Ovary (tissue), 3 donors: ENCODE measurements at regions not wholly inside any gene's neighbourhood (a gene's known extent, or its start where the extent isn't known, plus 50 kb on each side); places are given as distances from the start of the nearest gene placed in this dataset.

Experiments used
- CTCF ChIP-seq, 3 donors: fragments of 450-650 bp in 2 of 3; fragments of 200-600 bp in 1 of 3; IDR thresholded peaks; one replicate each; pipeline versions ENCODE4 v1.5.1 to v1.8.0; 2016 to 2022; ENCODE audit warnings: antibody characterized with exemption in 3 of 3, mild to moderate bottlenecking in 1 of 3
- EP300 ChIP-seq: sonication (generic); formaldehyde crosslinking; IDR thresholded peaks from one replicate; pipeline ENCODE4 v1.6.1; 2017; ENCODE audit warnings: antibody characterized with exemption
- POLR2A ChIP-seq: fragments of 450-650 bp; IDR thresholded peaks from one replicate; pipeline ENCODE4 v1.6.1; 2017; ENCODE audit warnings: antibody characterized with exemption, mild to moderate bottlenecking, moderate library complexity
- donor health status: DM: no; HTN: no; CAD: no.

DNA sequence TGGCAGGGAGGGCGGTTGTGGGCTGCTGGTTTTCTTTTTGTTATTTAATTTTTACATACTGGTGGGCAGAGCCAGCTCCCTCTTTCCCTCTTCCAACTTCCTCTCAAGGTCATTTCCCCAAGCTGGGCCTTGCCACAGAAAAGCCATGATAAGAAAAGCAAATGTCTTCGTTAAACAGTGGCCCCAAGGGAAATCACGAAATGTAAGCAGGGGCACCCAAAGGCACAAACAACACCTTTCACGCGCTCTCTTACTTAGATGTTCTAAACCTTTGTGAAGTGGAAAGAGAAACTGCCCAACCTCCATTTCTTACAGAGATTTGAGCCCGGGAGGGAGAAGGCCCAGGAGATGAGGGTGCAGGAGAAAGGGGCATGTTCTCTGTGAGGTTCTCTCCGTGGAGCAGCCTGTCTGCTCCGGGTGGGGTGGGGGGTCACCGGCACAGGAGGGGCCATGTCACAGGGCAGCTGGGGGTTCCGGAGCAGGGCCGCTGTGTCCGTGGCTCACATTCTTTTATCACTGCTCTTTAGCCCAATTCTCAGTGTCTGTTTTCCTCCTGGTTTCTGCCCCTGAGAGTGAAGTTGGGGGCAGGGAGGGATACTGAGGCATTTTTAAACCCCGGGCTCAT, 190.7 kb upstream of the GATA6 start:
- TF ChIP-seq CTCF (IDR thresholded peaks at IDR 0.05) (no peak), POLR2A (no peak), EP300 (no peak)
